ENCODE measurements at regions not wholly inside any gene's neighbourhood (a gene's known extent, or its start where the extent isn't known, plus 50 kb on each side); places are given as distances from the start of the nearest gene placed in this dataset.
A peak's percentile ranks its signal among the peaks of the same experiment; 100 is the strongest.

DNA sequence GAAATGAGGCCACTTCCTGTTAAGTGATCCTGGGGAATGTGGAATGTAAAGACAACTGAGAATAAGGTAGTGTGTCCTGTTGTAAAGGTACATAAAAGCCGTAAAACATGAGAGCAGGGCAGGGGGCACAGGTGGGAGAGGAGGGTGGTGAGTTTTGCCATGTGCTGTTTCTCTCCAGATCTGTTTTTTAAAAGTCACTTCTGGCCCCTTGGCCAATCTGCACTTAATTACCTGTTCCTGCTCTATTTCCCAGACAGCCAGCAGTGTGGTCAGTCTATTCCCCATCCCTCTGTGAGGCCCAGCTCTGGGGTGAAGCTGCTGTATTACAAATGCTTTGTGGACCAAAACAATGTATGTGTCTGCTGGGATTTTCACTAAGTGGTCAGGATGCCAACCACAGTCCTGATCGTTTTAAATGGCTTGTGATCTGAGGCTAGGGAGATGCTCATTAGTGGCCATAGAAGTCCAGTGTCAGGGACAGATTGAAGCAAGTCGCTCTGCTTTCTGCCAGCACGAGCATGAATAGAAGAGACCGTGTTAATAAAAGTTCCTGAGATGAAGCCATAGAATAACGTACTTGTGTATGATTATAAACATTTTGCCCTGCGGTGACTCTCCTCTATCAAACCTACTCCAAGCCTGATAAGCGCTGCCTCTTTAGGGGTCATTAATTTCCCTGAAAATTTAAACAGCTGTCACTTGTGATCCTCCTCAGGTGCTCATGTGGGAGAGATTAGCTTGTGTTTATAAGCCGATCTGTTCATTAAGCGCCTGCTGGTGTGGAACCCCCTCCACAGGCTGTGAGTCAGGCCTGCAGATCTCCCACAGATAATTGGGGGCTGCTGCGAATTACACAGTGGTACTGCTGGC is 111.8 kb upstream of the CENPW start:
- TF ChIP-seq, protein P1, sequence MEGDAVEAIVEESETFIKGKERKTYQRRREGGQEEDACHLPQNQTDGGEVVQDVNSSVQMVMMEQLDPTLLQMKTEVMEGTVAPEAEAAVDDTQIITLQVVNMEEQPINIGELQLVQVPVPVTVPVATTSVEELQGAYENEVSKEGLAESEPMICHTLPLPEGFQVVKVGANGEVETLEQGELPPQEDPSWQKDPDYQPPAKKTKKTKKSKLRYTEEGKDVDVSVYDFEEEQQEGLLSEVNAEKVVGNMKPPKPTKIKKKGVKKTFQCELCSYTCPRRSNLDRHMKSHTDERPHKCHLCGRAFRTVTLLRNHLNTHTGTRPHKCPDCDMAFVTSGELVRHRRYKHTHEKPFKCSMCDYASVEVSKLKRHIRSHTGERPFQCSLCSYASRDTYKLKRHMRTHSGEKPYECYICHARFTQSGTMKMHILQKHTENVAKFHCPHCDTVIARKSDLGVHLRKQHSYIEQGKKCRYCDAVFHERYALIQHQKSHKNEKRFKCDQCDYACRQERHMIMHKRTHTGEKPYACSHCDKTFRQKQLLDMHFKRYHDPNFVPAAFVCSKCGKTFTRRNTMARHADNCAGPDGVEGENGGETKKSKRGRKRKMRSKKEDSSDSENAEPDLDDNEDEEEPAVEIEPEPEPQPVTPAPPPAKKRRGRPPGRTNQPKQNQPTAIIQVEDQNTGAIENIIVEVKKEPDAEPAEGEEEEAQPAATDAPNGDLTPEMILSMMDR (IDR thresholded peaks at IDR 0.05; ENCODE audit: unreplicated experiment): no peak
- Mint-ChIP-seq H3K36me3 (ENCODE audit: insufficient read depth) (no peaks in the 10 kb centered on the region), H3K27ac (peak overlapping the region; percentile 1), H3K4me3 (ENCODE audit: low read depth) (no peak overlapping the region), H3K27me3 (no peaks in the 10 kb centered on the region), H3K4me1 (ENCODE audit: low read depth) (no peaks in the 10 kb centered on the region), H3K9me3 (ENCODE audit: low read depth) (no peaks in the 10 kb centered on the region)
- no peak for DNase-seq (ENCODE audit: low spot score, unreplicated experiment)

DNA sequence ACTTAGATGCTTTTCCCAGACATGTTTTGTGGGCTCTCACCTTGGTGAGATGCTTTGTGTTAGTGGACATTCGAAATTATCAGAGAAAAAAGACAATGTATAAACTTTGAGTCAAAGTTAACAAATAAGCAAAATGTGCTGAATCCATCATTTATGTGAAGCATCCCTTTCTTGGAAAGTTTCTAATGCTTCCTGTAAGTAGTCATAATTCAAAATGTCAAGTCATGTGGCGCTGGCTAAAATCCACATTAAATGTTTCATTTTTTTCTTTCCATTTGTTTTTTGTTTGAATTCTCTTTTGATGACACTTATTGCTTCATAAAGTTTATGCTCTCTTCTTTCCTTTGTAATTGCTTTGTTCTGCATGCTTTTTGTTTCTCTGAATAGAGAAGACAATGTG is 107.2 kb upstream of the CENPW start:
- H3K27ac Mint-ChIP-seq: no peak overlapping the region
- no peak overlapping the region for H3K4me3 Mint-ChIP-seq (ENCODE audit: low read depth)
- H3K27me3 Mint-ChIP-seq: no peaks in the 10 kb centered on the region
- DNase-seq (ENCODE audit: low spot score, unreplicated experiment): no peak
- TF ChIP-seq, protein P1 (IDR thresholded peaks at IDR 0.05; ENCODE audit: unreplicated experiment): no peak
- no peaks in the 10 kb centered on the region for H3K4me1 Mint-ChIP-seq (ENCODE audit: low read depth)
- H3K36me3 Mint-ChIP-seq (ENCODE audit: insufficient read depth): no peaks in the 10 kb centered on the region
- no peaks in the 10 kb centered on the region for H3K9me3 Mint-ChIP-seq (ENCODE audit: low read depth)

DNA sequence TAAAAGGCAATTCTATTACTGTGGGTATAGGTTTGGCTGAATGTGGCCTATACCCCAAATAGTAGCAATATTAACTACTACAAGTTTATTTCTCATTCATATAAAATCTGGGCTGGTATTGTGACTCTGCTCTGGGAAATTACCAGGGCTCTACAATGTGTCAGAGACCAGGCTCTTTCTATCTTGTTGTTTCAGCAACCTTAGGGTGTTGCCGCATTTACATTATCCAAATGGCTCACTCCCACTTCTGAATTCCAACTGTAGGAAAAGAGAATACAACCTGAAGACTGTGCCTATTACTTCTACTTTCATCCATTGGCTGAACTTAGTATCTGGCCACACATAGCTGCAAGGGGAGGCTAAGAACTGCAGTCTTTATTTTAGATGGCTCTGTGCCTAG is 106.7 kb upstream of the CENPW start:
- H3K4me3 Mint-ChIP-seq (ENCODE audit: low read depth): no peak overlapping the region
- TF ChIP-seq, protein P1 (IDR thresholded peaks at IDR 0.05; ENCODE audit: unreplicated experiment): no peak
- H3K27ac Mint-ChIP-seq: no peak overlapping the region
- no peaks in the 10 kb centered on the region for H3K9me3 Mint-ChIP-seq (ENCODE audit: low read depth)
- DNase-seq (ENCODE audit: low spot score, unreplicated experiment): no peak
- no peaks in the 10 kb centered on the region for H3K4me1 Mint-ChIP-seq (ENCODE audit: low read depth)
- H3K36me3 Mint-ChIP-seq (ENCODE audit: insufficient read depth): no peaks in the 10 kb centered on the region
- no peaks in the 10 kb centered on the region for H3K27me3 Mint-ChIP-seq

DNA sequence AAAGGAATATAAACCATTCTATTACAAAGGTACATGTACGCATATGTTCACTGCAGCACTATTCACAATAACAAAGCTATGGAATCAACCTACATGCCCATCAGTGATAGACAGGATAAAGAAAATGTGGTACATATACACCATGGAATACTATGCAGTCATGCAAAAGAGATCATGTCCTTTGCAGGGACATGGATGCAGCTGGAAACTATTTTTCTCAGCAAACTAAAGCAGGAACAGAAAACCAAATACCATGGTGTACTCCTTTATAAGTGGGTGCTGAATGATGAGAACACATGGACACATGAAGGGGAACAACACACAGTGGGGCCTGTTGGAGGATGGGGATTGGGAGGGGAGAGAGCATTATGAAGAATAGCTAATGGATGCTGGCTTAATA is 104.6 kb upstream of the CENPW start:
- H3K9me3 Mint-ChIP-seq (ENCODE audit: low read depth): peaks cover 9% of the 10 kb centered on the region
- H3K36me3 Mint-ChIP-seq (ENCODE audit: insufficient read depth): peaks cover 1% of the 10 kb centered on the region
- DNase-seq (ENCODE audit: low spot score, unreplicated experiment): no peak
- H3K27ac Mint-ChIP-seq: no peak overlapping the region
- H3K27me3 Mint-ChIP-seq: no peaks in the 10 kb centered on the region
- no peaks in the 10 kb centered on the region for H3K4me1 Mint-ChIP-seq (ENCODE audit: low read depth)
- TF ChIP-seq, protein P1 (IDR thresholded peaks at IDR 0.05; ENCODE audit: unreplicated experiment): no peak
- no peak overlapping the region for H3K4me3 Mint-ChIP-seq (ENCODE audit: low read depth)

DNA sequence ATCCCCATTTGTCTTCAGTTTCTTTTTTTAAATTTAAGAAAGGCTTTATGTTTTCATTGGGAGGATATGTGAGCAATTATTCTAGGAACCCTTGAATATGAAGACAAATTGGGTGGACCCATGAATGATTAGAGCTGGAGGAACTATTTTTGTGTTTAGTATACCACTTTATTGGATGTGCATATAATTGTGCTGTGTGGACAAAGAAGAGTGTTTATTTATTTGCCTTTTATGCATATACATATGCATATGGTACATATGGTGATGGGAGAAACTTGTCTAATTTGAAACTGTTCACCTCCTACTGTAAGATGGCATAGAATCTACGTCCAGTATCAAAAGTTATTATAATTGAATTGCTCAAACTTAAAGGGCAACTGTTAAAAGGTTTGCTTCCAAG is 94.8 kb upstream of the CENPW start:
- no peak overlapping the region for H3K4me3 Mint-ChIP-seq (ENCODE audit: low read depth)
- H3K27me3 Mint-ChIP-seq: no peaks in the 10 kb centered on the region
- DNase-seq (ENCODE audit: low spot score, unreplicated experiment): no peak
- TF ChIP-seq, protein P1 (IDR thresholded peaks at IDR 0.05; ENCODE audit: unreplicated experiment): no peak
- no peak overlapping the region for H3K27ac Mint-ChIP-seq
- peaks cover 2% of the 10 kb centered on the region for H3K36me3 Mint-ChIP-seq (ENCODE audit: insufficient read depth)
- H3K9me3 Mint-ChIP-seq (ENCODE audit: low read depth): peaks cover 5% of the 10 kb centered on the region
- no peaks in the 10 kb centered on the region for H3K4me1 Mint-ChIP-seq (ENCODE audit: low read depth)

Measured in progenitor cell of endocrine pancreas (in vitro differentiated cells).